Large intestine (tissue), 3 donors: ENCODE measurements at regions not wholly inside any gene's neighbourhood (a gene's known extent, or its start where the extent isn't known, plus 50 kb on each side); places are given as distances from the start of the nearest gene placed in this dataset.
"Not testable (repeated sequence)": the region's sequence is repeated elsewhere in the genome, so short reads cannot be mapped to it uniquely, and the experiment has no call there.

Experiments
- DNase-seq, 2 donors: peaks; one replicate each; pipeline versions ENCODE4 v3.0.0 to v3.0.0-alpha.2; 2013
- H3K27ac ChIP-seq: one replicate; pipeline ENCODE4 v1.5.1; 2013; ENCODE audit warnings: low read length
- H3K27me3 ChIP-seq: 2 replicates; pipeline ENCODE4 v1.6.1; 2013; ENCODE audit warnings: low read length; ENCODE audit not compliant: control insufficient read depth, insufficient read depth
- H3K36me3 ChIP-seq: 2 replicates; pipeline ENCODE4 v1.6.1; 2013; ENCODE audit warnings: low read length; ENCODE audit not compliant: control insufficient read depth, insufficient read depth
- H3K4me1 ChIP-seq: one replicate; pipeline ENCODE4 v1.6.1; 2013; ENCODE audit warnings: low read length; ENCODE audit not compliant: control insufficient read depth, insufficient read depth
- H3K4me3 ChIP-seq: one replicate; pipeline ENCODE4 v1.5.1; 2013; ENCODE audit warnings: low read length
- H3K9me3 ChIP-seq: one replicate; pipeline ENCODE4 v1.6.1; 2013; ENCODE audit warnings: mild to moderate bottlenecking, low read depth, low read length, moderate library complexity; ENCODE audit not compliant: control insufficient read depth
- WGBS: methylation state at CpG from one replicate; pipeline ENCODE4 v1.1.5; 2013; ENCODE audit warnings: low lambda C conversion rate; ENCODE audit not compliant: insufficient coverage; 5-methylcytosine and 5-hydroxymethylcytosine counted together

DNA sequence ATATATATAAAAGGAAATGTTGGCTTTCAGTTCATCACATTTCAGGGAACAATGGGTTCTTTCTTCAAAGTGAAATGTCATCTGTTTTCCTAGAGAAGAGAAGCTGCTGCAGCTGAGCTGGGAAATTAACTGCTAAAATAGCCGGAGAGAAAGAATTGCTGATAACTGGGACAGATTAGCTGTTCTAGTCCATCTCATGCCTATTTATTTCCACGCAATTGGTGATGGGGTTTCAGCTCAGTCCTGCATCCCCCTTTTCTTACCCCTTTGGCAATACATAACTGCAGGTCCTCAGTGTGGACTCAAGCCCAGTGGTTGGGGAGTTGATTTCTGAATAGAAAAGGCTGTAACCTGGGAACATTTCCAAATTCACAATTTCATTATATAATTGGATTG is 436.9 kb upstream of the TMEM132C start:
- Histone ChIP-seq H3K27ac (no peak overlapping the region), H3K36me3 (no peaks in the 10 kb centered on the region), H3K4me1 (no peaks in the 10 kb centered on the region), H3K27me3 (no peaks in the 10 kb centered on the region), H3K4me3 (no peak overlapping the region), H3K9me3 (no peaks in the 10 kb centered on the region)
- WGBS = no CpG with 5 or more reads among the region's 2 CpGs
- no peak for DNase-seq

DNA sequence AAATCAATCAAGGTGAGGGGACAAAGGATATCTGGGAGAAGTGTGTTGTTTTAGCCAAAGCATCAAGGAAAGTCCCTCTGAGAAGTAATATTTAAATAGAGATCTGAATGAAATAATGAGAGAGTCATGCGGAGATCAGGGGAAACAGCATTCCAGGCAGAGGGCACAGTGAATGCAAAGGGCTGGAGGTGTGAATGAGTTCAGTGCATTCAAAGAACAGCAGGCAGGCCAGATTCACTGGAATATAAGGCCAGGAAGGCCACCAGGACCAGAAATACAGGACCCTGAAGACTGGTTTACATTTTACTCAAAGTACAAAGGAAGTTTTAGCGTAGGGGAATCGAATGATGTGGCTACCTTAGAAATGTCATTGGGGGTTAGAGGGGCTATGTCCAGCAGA is 436.2 kb upstream of the TMEM132C start:
- 100% methylated on average over 1 of the region's 3 CpGs for whole genome bisulfite sequencing
- H3K4me1 ChIP-seq = no peaks in the 10 kb centered on the region
- no peaks in the 10 kb centered on the region for H3K36me3 ChIP-seq
- H3K9me3 ChIP-seq = no peaks in the 10 kb centered on the region
- no peak for DNase-seq
- no peak overlapping the region for H3K27ac ChIP-seq
- H3K27me3 ChIP-seq = no peaks in the 10 kb centered on the region
- no peak overlapping the region for H3K4me3 ChIP-seq

DNA sequence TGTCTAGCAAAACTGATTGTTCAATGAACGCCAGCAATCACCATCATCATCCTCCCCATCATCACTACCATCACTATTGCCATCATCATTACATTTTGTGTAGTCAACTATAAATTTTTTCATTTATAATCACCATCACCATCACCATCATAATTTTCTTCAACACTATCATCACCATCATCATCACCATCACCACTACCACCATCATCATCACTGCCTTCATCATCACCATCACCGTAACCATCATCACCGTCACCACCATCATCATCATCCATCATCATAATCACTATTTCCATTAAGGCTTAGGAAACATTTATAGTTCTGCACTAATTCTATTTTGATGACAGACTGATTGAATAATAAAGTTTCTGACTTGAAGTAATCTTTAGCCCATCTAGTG is 434.8 kb upstream of the TMEM132C start:
- Histone ChIP-seq H3K4me3 (no peak overlapping the region), H3K4me1 (no peaks in the 10 kb centered on the region), H3K27me3 (no peaks in the 10 kb centered on the region), H3K9me3 (no peaks in the 10 kb centered on the region), H3K36me3 (no peaks in the 10 kb centered on the region), H3K27ac (no peak overlapping the region)
- DNase-seq = no peak
- WGBS = 100% methylated on average over 2 of the region's 3 CpGs

DNA sequence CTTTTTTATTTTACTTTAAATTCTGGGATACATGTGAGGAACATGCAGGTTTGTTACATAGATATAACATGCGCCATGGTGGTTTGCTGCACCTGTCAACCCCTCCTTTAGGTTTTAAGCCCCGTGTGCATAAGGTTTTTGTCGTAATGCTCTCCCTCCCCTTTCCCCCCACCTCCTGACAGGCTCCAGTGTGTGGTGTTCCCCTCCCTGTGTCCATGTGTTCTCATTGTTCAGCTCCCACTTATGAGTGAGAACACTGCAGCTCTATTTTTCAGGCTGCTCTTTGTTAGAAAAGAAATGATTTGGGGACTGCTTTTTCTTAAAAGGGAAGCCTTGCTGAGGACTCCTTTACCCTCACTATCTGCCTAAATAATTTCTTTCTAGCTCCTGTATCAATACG is 430.2 kb upstream of the TMEM132C start:
- H3K4me1 ChIP-seq, H3K4me3 ChIP-seq, DNase-seq, H3K36me3 ChIP-seq, H3K27me3 ChIP-seq, H3K27ac ChIP-seq, H3K9me3 ChIP-seq: not testable (repeated sequence)
- WGBS = 64% methylated on average over 3 of the region's 4 CpGs

DNA sequence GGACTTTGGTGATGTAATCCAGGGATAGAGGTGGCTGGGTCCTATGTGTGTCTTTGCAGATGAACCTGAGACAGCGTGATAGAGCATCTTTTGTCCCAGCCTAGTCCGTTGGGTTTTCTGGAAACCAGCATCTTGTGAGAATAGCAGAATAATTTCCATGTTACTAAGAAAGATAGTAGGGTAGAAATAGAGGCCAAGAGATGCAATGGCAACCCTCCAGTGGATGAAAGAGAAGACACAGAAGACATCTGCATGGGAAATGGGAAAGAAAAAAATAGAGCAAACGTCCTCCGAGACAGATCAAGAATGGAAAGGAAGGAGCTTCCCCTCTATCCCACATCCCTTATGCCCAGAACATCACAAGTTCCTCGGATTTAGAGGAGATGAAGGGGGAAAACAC is 409.3 kb upstream of the TMEM132C start:
- 100% methylated on average over 2 of the region's 5 CpGs for WGBS
- Histone ChIP-seq H3K9me3 (no peaks in the 10 kb centered on the region), H3K4me3 (no peak overlapping the region), H3K36me3 (no peaks in the 10 kb centered on the region), H3K4me1 (no peaks in the 10 kb centered on the region), H3K27me3 (no peaks in the 10 kb centered on the region), H3K27ac (no peak overlapping the region)
- no peak for DNase-seq

DNA sequence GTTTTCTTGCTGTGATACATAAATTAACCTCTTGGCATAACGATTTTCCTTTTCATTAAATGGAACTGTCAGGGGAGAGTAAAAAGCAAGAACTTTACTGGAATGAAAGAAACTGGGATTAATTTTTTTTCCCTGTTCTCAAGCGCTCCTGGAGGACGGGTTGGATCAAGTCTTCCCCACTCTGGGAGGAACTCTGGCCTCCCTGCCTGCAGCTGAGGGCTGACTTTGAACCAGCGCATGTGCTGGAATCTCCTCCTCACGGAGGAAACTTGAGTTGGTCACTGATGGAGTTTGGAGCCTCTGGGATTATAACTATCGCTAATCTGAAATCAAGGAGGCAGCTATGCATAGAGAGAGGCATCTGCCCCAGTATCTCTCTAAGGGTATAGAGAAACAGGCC is 406.4 kb upstream of the TMEM132C start:
- Histone ChIP-seq H3K9me3 (no peaks in the 10 kb centered on the region), H3K4me1 (no peaks in the 10 kb centered on the region), H3K36me3 (no peaks in the 10 kb centered on the region), H3K27ac (no peak overlapping the region), H3K27me3 (no peaks in the 10 kb centered on the region), H3K4me3 (no peak overlapping the region)
- 65% methylated on average over 3 of the region's 6 CpGs for WGBS
- DNase-seq = no peak

DNA sequence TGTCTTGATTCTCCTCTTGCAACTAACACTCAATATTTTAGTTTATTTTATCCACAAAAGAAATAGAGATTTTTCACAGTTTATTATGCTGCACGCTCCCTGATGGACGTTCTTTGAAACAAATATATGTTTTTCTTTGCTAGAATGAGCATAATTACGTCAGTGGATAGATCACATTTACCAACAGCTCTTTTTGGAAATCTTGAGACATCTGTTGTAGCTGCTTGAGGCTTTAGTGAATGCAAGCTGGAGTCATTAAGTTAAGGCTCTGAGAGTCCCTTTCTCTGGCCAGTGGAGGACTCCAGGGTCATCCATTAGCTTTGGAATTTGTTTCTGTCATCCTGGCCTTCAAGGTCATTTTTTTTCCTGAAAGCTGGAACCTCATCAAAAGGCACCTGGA is 405.6 kb upstream of the TMEM132C start:
- WGBS = no CpG with 5 or more reads among the region's 3 CpGs
- no peak overlapping the region for H3K27ac ChIP-seq
- no peaks in the 10 kb centered on the region for H3K36me3 ChIP-seq
- no peak overlapping the region for H3K4me3 ChIP-seq
- no peak for DNase-seq
- no peaks in the 10 kb centered on the region for H3K9me3 ChIP-seq
- no peaks in the 10 kb centered on the region for H3K27me3 ChIP-seq
- no peaks in the 10 kb centered on the region for H3K4me1 ChIP-seq

DNA sequence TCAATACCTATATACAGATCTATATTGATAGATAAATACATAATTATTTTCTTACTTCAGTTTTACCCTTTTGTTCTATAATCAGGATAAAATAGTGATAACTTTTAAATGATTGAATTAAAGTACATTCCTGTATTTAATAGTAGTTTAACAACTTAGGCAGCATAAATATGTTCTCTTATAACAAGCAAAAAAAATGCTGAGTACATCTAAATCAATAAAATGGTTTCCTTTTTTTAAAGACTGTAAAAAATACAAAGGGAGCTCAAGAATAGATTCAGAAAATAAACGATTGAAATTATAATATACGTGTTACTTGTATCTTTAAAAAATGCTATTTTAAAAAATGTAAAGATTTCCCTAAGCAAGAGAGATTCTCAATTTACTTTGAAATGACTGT is 393.7 kb upstream of the TMEM132C start:
- Histone ChIP-seq H3K9me3 (no peaks in the 10 kb centered on the region), H3K4me3 (no peak overlapping the region), H3K4me1 (no peaks in the 10 kb centered on the region), H3K36me3 (no peaks in the 10 kb centered on the region), H3K27me3 (no peaks in the 10 kb centered on the region), H3K27ac (no peak overlapping the region)
- 100% methylated on average over 2 of the region's 2 CpGs for WGBS
- DNase-seq = no peak

DNA sequence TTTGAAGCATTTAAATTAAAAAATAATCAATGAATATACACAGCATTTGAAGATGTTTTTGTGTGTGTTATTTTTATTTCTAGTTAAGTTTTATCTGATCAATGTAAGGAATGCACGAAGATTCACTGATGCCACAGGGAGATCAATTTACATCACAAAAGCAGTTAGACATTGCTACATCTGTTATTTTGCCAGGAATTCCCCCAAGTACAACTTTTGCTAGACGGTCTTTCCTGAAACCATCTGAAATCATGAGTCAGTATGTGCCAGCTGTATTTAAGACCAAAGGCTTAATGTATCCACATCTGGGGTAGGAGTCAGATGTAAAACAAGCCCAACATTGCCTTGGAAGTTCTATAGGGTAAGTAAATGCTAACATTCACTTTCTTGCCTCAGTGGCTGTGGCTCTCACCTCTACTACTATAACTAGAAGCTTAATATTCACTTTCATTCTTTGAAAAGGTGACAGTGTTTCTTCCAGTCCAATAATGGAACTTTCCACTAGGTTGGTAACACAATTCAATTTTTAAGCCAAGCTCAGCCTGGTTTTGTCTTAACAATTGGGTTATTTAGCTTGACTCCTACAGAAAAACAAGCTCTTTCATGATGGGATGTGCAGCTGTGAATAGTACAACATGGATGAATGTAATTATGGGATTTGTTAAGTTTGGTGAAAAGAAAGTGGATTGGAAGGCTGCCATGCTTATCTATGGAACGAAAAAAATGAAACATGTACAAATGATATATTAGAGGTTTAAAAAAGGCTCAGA is 385.4 kb upstream of the TMEM132C start:
- DNase-seq = no peak
- Histone ChIP-seq H3K9me3 (no peaks in the 10 kb centered on the region), H3K4me1 (no peaks in the 10 kb centered on the region), H3K27ac (no peak overlapping the region), H3K4me3 (no peak overlapping the region), H3K27me3 (no peaks in the 10 kb centered on the region), H3K36me3 (no peaks in the 10 kb centered on the region)
- WGBS = 91% methylated on average over 1 of the region's 3 CpGs

DNA sequence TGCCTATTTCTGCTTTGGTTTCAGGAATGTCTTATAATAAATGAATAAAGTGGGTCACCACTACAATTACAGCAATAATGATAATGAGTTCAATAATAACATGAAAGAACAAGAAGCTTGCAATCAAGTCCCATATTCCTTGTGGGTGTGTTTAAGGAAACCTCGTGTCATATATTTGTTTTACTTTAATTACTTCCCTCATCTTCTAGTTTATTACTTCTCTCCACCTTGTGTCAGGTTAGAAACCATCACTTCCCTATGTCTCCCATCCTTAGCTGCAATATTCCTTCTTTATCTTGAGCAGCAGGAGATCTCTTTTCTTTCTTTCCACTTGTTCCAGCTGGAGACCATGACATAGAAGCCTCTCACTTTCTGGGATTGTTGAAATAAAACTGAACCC is 384.0 kb upstream of the TMEM132C start:
- Histone ChIP-seq H3K27me3 (no peaks in the 10 kb centered on the region), H3K9me3 (no peaks in the 10 kb centered on the region), H3K4me3 (no peak overlapping the region), H3K36me3 (no peaks in the 10 kb centered on the region), H3K4me1 (no peaks in the 10 kb centered on the region), H3K27ac (no peak overlapping the region)
- no CpG with 5 or more reads among the region's 1 CpG for WGBS
- DNase-seq = no peak
